GM23338 (cell line): ENCODE measurements at regions not wholly inside any gene's neighbourhood (a gene's known extent, or its start where the extent isn't known, plus 50 kb on each side); places are given as distances from the start of the nearest gene placed in this dataset.

Source experiments
- ATAC-seq: fragments of 200-7000 bp; cut with Tn5 transposase; 3 replicates; pipeline ENCODE4 v1.9.1; 2020
- DNase-seq: peaks from one replicate; pipeline ENCODE4 v3.0.0-alpha.2; 2015; ENCODE audit warnings: low spot score
- H2AFZ ChIP-seq: fragments of 200-600 bp; sonication (generic); 2 replicates; pipeline ENCODE4 v1.8.0; 2016; ENCODE audit warnings: antibody characterized with exemption, mild to moderate bottlenecking, moderate library complexity
- H3F3A ChIP-seq: fragments of 200-600 bp; sonication (generic); replicated peaks from 2 replicates; pipeline ENCODE4 v1.8.0; 2017; ENCODE audit warnings: antibody characterized with exemption, mixed run types, low read depth
- H3K27ac ChIP-seq: fragments of 200-600 bp; sonication (generic); 2 replicates; pipeline ENCODE4 v1.6.1; 2016; ENCODE audit warnings: low read depth
- H3K27me3 ChIP-seq: fragments of 200-600 bp; sonication (generic); 2 replicates; pipeline ENCODE4 v1.8.0; 2016; ENCODE audit warnings: mild to moderate bottlenecking, mixed run types, moderate library complexity; ENCODE audit not compliant: insufficient read depth
- H3K36me3 ChIP-seq: fragments of 200-600 bp; sonication (generic); 2 replicates; pipeline ENCODE4 v1.8.0; 2016; ENCODE audit warnings: mild to moderate bottlenecking; ENCODE audit not compliant: insufficient read depth
- H3K4me1 ChIP-seq: fragments of 200-600 bp; sonication (generic); 2 replicates; pipeline ENCODE4 v1.8.0; 2016; ENCODE audit warnings: mild to moderate bottlenecking, moderate library complexity; ENCODE audit not compliant: insufficient read depth
- H3K4me2 ChIP-seq: fragments of 200-600 bp; sonication (generic); 2 replicates; pipeline ENCODE4 v1.7.1; 2017; ENCODE audit warnings: mixed run types
- H3K4me3 ChIP-seq: fragments of 200-600 bp; sonication (generic); 2 replicates; pipeline ENCODE4 v1.6.1; 2016; ENCODE audit warnings: mixed run types
- H3K79me2 ChIP-seq: fragments of 200-600 bp; sonication (generic); replicated peaks from 2 replicates; pipeline ENCODE4 v1.8.0; 2017; ENCODE audit warnings: mild to moderate bottlenecking; ENCODE audit not compliant: insufficient read depth
- H3K9me2 ChIP-seq: fragments of 200-600 bp; sonication (generic); 2 replicates; pipeline ENCODE4 v1.8.0; 2017; ENCODE audit not compliant: insufficient read depth
- H4K20me1 ChIP-seq: fragments of 200-600 bp; sonication (generic); replicated peaks from 2 replicates; pipeline ENCODE4 v1.8.0; 2017; ENCODE audit warnings: mild to moderate bottlenecking; ENCODE audit not compliant: insufficient read depth
- H3K27ac Mint-ChIP-seq: 2 replicates; pipeline ENCODE4 v1.8.0; 2020; ENCODE audit warnings: inconsistent platforms, mild to moderate bottlenecking, moderate library complexity, mixed read lengths
- H3K27me3 Mint-ChIP-seq: 3 replicates; pipeline ENCODE4 v1.8.0; 2022; ENCODE audit warnings: low read depth, mild to moderate bottlenecking, moderate library complexity, mixed read lengths, inconsistent platforms; ENCODE audit not compliant: insufficient read depth, poor library complexity
- H3K36me3 Mint-ChIP-seq: 3 replicates; pipeline ENCODE4 v1.8.0; 2021; ENCODE audit warnings: low read depth, mild to moderate bottlenecking, inconsistent platforms, moderate library complexity, mixed read lengths
- H3K4me1 Mint-ChIP-seq: 3 replicates; pipeline ENCODE4 v1.8.0; 2020; ENCODE audit warnings: mild to moderate bottlenecking, inconsistent platforms, mixed read lengths
- H3K4me3 Mint-ChIP-seq: 3 replicates; pipeline ENCODE4 v1.8.0; 2021; ENCODE audit warnings: moderate library complexity, mild to moderate bottlenecking, inconsistent platforms, mixed read lengths
- H3K9me3 Mint-ChIP-seq: 3 replicates; pipeline ENCODE4 v1.8.0; 2020; ENCODE audit warnings: moderate library complexity, mild to moderate bottlenecking, inconsistent platforms, mixed read lengths
- CREB1 ChIP-seq: fragments of 250-450 bp; sonication (Bioruptor Pico); IDR thresholded peaks from 2 replicates; pipeline ENCODE4 v1.5.0; 2020; ENCODE audit warnings: low read depth, mild to moderate bottlenecking, moderate library complexity
- EZH2 ChIP-seq: fragments of 200-600 bp; sonication (generic); IDR thresholded peaks from one replicate; pipeline ENCODE4 v1.8.0; 2017; ENCODE audit warnings: antibody characterized with exemption, mild to moderate bottlenecking, low read depth; ENCODE audit not compliant: unreplicated experiment
- EZH2phosphoT487 ChIP-seq: fragments of 200-600 bp; sonication (generic); IDR thresholded peaks from one replicate; pipeline ENCODE4 v1.8.1; 2018; ENCODE audit warnings: antibody characterized with exemption; ENCODE audit not compliant: unreplicated experiment
- JUNB ChIP-seq: IDR thresholded peaks from one replicate; pipeline ENCODE4 v1.6.1; 2016; ENCODE audit warnings: antibody characterized with exemption; ENCODE audit not compliant: unreplicated experiment
- NANOG ChIP-seq: IDR thresholded peaks from 2 replicates; pipeline ENCODE4 v1.6.1; 2016; ENCODE audit warnings: antibody characterized with exemption, borderline replicate concordance
- POLR2AphosphoS5 ChIP-seq: IDR thresholded peaks from 2 replicates; pipeline ENCODE4 v1.6.1; 2016; ENCODE audit warnings: antibody characterized with exemption, low read depth
- STAT1 ChIP-seq: IDR thresholded peaks from one replicate; pipeline ENCODE4 v1.6.1; 2016; ENCODE audit warnings: antibody characterized with exemption; ENCODE audit not compliant: unreplicated experiment
- ZNF114 ChIP-seq: fragments of 250-450 bp; sonication (Bioruptor Pico); IDR thresholded peaks from 2 replicates; pipeline ENCODE4 v1.5.0; 2020; ENCODE audit warnings: mild to moderate bottlenecking, moderate library complexity
- ZNF331 ChIP-seq: fragments of 250-450 bp; sonication (Bioruptor Pico); IDR thresholded peaks from 2 replicates; pipeline ENCODE4 v1.5.0; 2020; ENCODE audit warnings: low read depth, mild to moderate bottlenecking, moderate library complexity
- TF ChIP-seq, protein P1 (sequence below): IDR thresholded peaks from 2 replicates; pipeline ENCODE4 v1.6.1; 2016; ENCODE audit warnings: antibody characterized with exemption
- TF ChIP-seq, protein P2 (sequence below), 2 experiments: fragments of 200-600 bp in 1 of 2; sonication (generic) in 1 of 2; conservative IDR thresholded peaks; 2 replicates each; pipeline versions ENCODE4 v1.5.1 to v1.6.1; 2016 to 2017; ENCODE audit warnings: antibody characterized with exemption in 2 of 2, low read depth in 2 of 2, mild to moderate bottlenecking in 2 of 2, moderate library complexity in 1 of 2
- TF ChIP-seq, protein P3 (sequence below): fragments of 250-450 bp; sonication (Bioruptor Pico); IDR thresholded peaks from 2 replicates; pipeline ENCODE4 v1.5.0; 2020; ENCODE audit warnings: mild to moderate bottlenecking, moderate library complexity
- TF ChIP-seq, protein P4 (sequence below): IDR thresholded peaks from one replicate; pipeline ENCODE4 v1.6.1; 2018; ENCODE audit warnings: antibody characterized with exemption; ENCODE audit not compliant: unreplicated experiment

DNA sequence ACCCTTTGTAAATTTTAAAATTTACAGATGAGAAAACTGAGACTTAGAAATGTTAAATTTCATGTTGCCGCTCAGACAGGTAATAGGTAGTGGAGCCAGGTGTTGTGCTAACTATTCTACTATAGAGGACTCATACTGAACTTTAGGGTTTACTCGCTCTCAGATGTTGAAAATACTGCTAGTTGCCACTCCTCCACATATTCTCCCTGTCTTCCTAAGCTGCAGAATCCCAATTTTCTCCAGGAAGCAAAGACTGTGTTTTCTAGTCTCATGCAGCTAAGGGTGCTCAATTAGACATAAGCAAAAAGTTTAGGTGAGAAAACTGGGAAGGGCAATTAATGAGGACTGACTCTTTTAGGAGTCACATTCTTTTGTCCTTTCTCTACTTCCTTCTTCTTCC lies 612.3 kb downstream of the KCNH5 start:
- Histone ChIP-seq H3K9me2 (no peaks in the 10 kb centered on the region; the same call in 1 of the 2 replicates), H3K4me2 (no peak overlapping the region), H4K20me1 (no peaks in the 10 kb centered on the region), H3F3A (no peaks in the 10 kb centered on the region), H2AFZ (no peak overlapping the region), H3K36me3 (peaks cover 7% of the 10 kb centered on the region; the same call in 1 of the 2 replicates), H3K27ac (no peak overlapping the region), H3K4me3 (no peak overlapping the region), H3K79me2 (no peaks in the 10 kb centered on the region), H3K27me3 (no peaks in the 10 kb centered on the region), H3K4me1 (no peaks in the 10 kb centered on the region)
- Mint-ChIP-seq H3K36me3 (peaks cover 55% of the 10 kb centered on the region), H3K9me3 (peaks cover 64% of the 10 kb centered on the region), H3K4me3 (no peak overlapping the region), H3K4me1 (no peaks in the 10 kb centered on the region; the same call in 2 of the 3 replicates), H3K27ac (no peak overlapping the region), H3K27me3 (no peaks in the 10 kb centered on the region)
- ATAC-seq, result no peak
- TF ChIP-seq JUNB (no peak), EZH2phosphoT487 (no peak), NANOG (no peak), STAT1 (no peak), ZNF331 (CRISPR knock-in tag) (no peak), POLR2AphosphoS5 (no peak), ZNF114 (no peak), CREB1 (no peak), EZH2 (no peak)
- TF ChIP-seq, protein P1, sequence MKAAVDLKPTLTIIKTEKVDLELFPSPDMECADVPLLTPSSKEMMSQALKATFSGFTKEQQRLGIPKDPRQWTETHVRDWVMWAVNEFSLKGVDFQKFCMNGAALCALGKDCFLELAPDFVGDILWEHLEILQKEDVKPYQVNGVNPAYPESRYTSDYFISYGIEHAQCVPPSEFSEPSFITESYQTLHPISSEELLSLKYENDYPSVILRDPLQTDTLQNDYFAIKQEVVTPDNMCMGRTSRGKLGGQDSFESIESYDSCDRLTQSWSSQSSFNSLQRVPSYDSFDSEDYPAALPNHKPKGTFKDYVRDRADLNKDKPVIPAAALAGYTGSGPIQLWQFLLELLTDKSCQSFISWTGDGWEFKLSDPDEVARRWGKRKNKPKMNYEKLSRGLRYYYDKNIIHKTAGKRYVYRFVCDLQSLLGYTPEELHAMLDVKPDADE, result no peak
- TF ChIP-seq, protein P2, sequence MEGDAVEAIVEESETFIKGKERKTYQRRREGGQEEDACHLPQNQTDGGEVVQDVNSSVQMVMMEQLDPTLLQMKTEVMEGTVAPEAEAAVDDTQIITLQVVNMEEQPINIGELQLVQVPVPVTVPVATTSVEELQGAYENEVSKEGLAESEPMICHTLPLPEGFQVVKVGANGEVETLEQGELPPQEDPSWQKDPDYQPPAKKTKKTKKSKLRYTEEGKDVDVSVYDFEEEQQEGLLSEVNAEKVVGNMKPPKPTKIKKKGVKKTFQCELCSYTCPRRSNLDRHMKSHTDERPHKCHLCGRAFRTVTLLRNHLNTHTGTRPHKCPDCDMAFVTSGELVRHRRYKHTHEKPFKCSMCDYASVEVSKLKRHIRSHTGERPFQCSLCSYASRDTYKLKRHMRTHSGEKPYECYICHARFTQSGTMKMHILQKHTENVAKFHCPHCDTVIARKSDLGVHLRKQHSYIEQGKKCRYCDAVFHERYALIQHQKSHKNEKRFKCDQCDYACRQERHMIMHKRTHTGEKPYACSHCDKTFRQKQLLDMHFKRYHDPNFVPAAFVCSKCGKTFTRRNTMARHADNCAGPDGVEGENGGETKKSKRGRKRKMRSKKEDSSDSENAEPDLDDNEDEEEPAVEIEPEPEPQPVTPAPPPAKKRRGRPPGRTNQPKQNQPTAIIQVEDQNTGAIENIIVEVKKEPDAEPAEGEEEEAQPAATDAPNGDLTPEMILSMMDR (conservative IDR thresholded peaks at IDR 0.05; ENCODE audit: low read depth in 2 of 2), result no peak
- TF ChIP-seq, protein P3, sequence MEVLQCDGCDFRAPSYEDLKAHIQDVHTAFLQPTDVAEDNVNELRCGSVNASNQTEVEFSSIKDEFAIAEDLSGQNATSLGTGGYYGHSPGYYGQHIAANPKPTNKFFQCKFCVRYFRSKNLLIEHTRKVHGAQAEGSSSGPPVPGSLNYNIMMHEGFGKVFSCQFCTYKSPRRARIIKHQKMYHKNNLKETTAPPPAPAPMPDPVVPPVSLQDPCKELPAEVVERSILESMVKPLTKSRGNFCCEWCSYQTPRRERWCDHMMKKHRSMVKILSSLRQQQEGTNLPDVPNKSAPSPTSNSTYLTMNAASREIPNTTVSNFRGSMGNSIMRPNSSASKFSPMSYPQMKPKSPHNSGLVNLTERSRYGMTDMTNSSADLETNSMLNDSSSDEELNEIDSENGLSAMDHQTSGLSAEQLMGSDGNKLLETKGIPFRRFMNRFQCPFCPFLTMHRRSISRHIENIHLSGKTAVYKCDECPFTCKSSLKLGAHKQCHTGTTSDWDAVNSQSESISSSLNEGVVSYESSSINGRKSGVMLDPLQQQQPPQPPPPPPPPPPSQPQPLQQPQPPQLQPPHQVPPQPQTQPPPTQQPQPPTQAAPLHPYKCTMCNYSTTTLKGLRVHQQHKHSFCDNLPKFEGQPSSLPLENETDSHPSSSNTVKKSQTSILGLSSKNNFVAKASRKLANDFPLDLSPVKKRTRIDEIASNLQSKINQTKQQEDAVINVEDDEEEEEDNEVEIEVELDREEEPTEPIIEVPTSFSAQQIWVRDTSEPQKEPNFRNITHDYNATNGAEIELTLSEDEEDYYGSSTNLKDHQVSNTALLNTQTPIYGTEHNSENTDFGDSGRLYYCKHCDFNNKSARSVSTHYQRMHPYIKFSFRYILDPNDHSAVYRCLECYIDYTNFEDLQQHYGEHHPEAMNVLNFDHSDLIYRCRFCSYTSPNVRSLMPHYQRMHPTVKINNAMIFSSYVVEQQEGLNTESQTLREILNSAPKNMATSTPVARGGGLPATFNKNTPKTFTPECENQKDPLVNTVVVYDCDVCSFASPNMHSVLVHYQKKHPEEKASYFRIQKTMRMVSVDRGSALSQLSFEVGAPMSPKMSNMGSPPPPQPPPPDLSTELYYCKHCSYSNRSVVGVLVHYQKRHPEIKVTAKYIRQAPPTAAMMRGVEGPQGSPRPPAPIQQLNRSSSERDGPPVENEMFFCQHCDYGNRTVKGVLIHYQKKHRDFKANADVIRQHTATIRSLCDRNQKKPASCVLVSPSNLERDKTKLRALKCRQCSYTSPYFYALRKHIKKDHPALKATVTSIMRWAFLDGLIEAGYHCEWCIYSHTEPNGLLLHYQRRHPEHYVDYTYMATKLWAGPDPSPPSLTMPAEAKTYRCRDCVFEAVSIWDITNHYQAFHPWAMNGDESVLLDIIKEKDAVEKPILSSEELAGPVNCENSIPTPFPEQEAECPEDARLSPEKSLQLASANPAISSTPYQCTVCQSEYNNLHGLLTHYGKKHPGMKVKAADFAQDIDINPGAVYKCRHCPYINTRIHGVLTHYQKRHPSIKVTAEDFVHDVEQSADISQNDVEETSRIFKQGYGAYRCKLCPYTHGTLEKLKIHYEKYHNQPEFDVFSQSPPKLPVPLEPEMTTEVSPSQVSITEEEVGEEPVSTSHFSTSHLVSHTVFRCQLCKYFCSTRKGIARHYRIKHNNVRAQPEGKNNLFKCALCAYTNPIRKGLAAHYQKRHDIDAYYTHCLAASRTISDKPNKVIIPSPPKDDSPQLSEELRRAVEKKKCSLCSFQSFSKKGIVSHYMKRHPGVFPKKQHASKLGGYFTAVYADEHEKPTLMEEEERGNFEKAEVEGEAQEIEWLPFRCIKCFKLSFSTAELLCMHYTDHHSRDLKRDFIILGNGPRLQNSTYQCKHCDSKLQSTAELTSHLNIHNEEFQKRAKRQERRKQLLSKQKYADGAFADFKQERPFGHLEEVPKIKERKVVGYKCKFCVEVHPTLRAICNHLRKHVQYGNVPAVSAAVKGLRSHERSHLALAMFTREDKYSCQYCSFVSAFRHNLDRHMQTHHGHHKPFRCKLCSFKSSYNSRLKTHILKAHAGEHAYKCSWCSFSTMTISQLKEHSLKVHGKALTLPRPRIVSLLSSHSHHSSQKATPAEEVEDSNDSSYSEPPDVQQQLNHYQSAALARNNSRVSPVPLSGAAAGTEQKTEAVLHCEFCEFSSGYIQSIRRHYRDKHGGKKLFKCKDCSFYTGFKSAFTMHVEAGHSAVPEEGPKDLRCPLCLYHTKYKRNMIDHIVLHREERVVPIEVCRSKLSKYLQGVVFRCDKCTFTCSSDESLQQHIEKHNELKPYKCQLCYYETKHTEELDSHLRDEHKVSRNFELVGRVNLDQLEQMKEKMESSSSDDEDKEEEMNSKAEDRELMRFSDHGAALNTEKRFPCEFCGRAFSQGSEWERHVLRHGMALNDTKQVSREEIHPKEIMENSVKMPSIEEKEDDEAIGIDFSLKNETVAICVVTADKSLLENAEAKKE (CRISPR knock-in tag), result no peak
- TF ChIP-seq, protein P4, sequence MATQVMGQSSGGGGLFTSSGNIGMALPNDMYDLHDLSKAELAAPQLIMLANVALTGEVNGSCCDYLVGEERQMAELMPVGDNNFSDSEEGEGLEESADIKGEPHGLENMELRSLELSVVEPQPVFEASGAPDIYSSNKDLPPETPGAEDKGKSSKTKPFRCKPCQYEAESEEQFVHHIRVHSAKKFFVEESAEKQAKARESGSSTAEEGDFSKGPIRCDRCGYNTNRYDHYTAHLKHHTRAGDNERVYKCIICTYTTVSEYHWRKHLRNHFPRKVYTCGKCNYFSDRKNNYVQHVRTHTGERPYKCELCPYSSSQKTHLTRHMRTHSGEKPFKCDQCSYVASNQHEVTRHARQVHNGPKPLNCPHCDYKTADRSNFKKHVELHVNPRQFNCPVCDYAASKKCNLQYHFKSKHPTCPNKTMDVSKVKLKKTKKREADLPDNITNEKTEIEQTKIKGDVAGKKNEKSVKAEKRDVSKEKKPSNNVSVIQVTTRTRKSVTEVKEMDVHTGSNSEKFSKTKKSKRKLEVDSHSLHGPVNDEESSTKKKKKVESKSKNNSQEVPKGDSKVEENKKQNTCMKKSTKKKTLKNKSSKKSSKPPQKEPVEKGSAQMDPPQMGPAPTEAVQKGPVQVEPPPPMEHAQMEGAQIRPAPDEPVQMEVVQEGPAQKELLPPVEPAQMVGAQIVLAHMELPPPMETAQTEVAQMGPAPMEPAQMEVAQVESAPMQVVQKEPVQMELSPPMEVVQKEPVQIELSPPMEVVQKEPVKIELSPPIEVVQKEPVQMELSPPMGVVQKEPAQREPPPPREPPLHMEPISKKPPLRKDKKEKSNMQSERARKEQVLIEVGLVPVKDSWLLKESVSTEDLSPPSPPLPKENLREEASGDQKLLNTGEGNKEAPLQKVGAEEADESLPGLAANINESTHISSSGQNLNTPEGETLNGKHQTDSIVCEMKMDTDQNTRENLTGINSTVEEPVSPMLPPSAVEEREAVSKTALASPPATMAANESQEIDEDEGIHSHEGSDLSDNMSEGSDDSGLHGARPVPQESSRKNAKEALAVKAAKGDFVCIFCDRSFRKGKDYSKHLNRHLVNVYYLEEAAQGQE, result no peak
- DNase-seq, result no peak
